ENCODE measurements at regions not wholly inside any gene's neighbourhood (a gene's known extent, or its start where the extent isn't known, plus 50 kb on each side); places are given as distances from the start of the nearest gene placed in this dataset.
"Not testable (repeated sequence)": the region's sequence is repeated elsewhere in the genome, so short reads cannot be mapped to it uniquely, and the experiment has no call there.

GRCh38 chr2:19198381-19198780 lies 160.0 kb downstream of the OSR1 start:
- DNase-seq: no peak

GRCh38 chr2:19195661-19196060 lies 162.8 kb downstream of the OSR1 start:
- no peak for DNase-seq

GRCh38 chr2:19189391-19189790 lies 169.0 kb downstream of the OSR1 start:
- no peak for DNase-seq

- no peak for DNase-seq
These were observed 171.0 kb downstream of the OSR1 start for GRCh38 chr2:19187323-19188020.

- no peak for DNase-seq
These were observed 173.3 kb downstream of the OSR1 start for GRCh38 chr2:19185086-19185485.

- DNase-seq: no peak
These were observed 180.2 kb downstream of the OSR1 start for GRCh38 chr2:19178175-19178574.

GRCh38 chr2:19176977-19177376 lies 181.4 kb downstream of the OSR1 start:
- DNase-seq: no peak

GRCh38 chr2:19176172-19176852 lies 182.1 kb downstream of the OSR1 start:
- DNase-seq: no peak

- no peak for DNase-seq
These were observed 184.2 kb downstream of the OSR1 start for GRCh38 chr2:19174176-19174575.

- no peak for DNase-seq
These were observed 187.0 kb downstream of the OSR1 start for GRCh38 chr2:19171409-19171808.

- no peak for DNase-seq
These were observed 189.2 kb downstream of the OSR1 start for GRCh38 chr2:19169134-19169768.

GRCh38 chr2:19164099-19164498 lies 194.3 kb downstream of the OSR1 start:
- DNase-seq: not testable (repeated sequence)

GRCh38 chr2:19158896-19159295 lies 199.5 kb downstream of the OSR1 start:
- DNase-seq: no peak

- no peak for DNase-seq
These were observed 200.2 kb downstream of the OSR1 start for GRCh38 chr2:19158211-19158610.

GRCh38 chr2:19156646-19157045 lies 201.8 kb downstream of the OSR1 start:
- no peak for DNase-seq

- DNase-seq: no peak
These were observed 207.7 kb downstream of the OSR1 start for GRCh38 chr2:19150726-19151125.

GRCh38 chr2:19146867-19147266 lies 211.6 kb downstream of the OSR1 start:
- DNase-seq: no peak

GRCh38 chr2:19141234-19142004 lies 217.0 kb downstream of the OSR1 start:
- no peak for DNase-seq

GRCh38 chr2:19140463-19141208 lies 217.8 kb downstream of the OSR1 start:
- DNase-seq: no peak

- DNase-seq: no peak
These were observed 219.0 kb downstream of the OSR1 start for GRCh38 chr2:19139386-19139785.

GRCh38 chr2:19138264-19138825 lies 220.1 kb downstream of the OSR1 start:
- no peak for DNase-seq

- DNase-seq: no peak
These were observed 221.0 kb downstream of the OSR1 start for GRCh38 chr2:19137433-19137832.
